ENCODE measurements at regions not wholly inside any gene's neighbourhood (a gene's known extent, or its start where the extent isn't known, plus 50 kb on each side); places are given as distances from the start of the nearest gene placed in this dataset.

GRCh38 chr13:21938168-21938567, 267.3 kb downstream of the FGF9 start:
- no peak overlapping the region for H2BK5ac ChIP-seq (ENCODE audit: low read depth, low read length)
- no peak overlapping the region for H3K4me2 ChIP-seq (ENCODE audit: insufficient read depth in 1 of 2, low read depth in 2 of 2, low read length in 2 of 2)
- no peak overlapping the region for H2BK15ac ChIP-seq (ENCODE audit: low read length)
- no peak overlapping the region for H3K4me3 ChIP-seq (ENCODE audit: extremely low read depth in 1 of 4, insufficient read depth in 2 of 4, low read depth in 3 of 4, low read length in 4 of 4)
- H2BK12ac ChIP-seq (ENCODE audit: low read depth, low read length), result no peak overlapping the region
- H3K56ac ChIP-seq (replicated peaks; ENCODE audit: insufficient read length, low read depth, low read length), result no peak overlapping the region
- FAIRE-seq (no peak), DNase-seq (ENCODE audit: low read depth in 1 of 2, low spot score in 2 of 2) (no peak)
- H3K79me2 ChIP-seq (ENCODE audit: control insufficient read depth in 1 of 2, insufficient read depth in 2 of 2, low read length in 2 of 2), result no peaks in the 10 kb centered on the region
- H3K9ac ChIP-seq (replicated peaks in 1 of 4; ENCODE audit: extremely low read depth in 1 of 4, low read depth in 3 of 4, low read length in 3 of 4), result no peak overlapping the region
- H3K27ac ChIP-seq (ENCODE audit: low read depth, low read length), result no peak overlapping the region
- no peaks in the 10 kb centered on the region for H3K36me3 ChIP-seq (ENCODE audit: control insufficient read depth in 2 of 4, insufficient read depth in 4 of 4, low read length in 3 of 4)
- CTCF ChIA-PET (ENCODE audit: partially characterized antibody), result no interaction called here
- POLR2A ChIA-PET (ENCODE audit: partially characterized antibody), result interaction anchor here (0.7 to 1.7 kb wide), 3 partner anchors 13 to 186 kb away, joined by 3 read pairs; no protein-coding TSS in a partner anchor
- no peaks in the 10 kb centered on the region for H3K79me1 ChIP-seq (ENCODE audit: low read depth, low read length)
- H3K14ac ChIP-seq (ENCODE audit: insufficient read length), result no peak overlapping the region
- H2BK120ac ChIP-seq (replicated peaks; ENCODE audit: low read depth, low read length), result no peak overlapping the region
- H3K4me1 ChIP-seq (replicated peaks in 1 of 4; ENCODE audit: control insufficient read depth in 3 of 4, insufficient read depth in 4 of 4, low read length in 3 of 4), result no peaks in the 10 kb centered on the region
- peak overlapping the region; percentile 53; the same call in 1 of the 2 replicates for H2AFZ ChIP-seq (ENCODE audit: low read length)
- H3K23me2 ChIP-seq (ENCODE audit: low read depth, low read length), result peaks cover 8% of the 10 kb centered on the region; the same call in 1 of the 2 replicates
- H3K18ac ChIP-seq (ENCODE audit: extremely low read depth, low read length), result no peak overlapping the region
- H3K23ac ChIP-seq (ENCODE audit: insufficient read length), result no peak overlapping the region
- H4K5ac ChIP-seq (ENCODE audit: insufficient read length, low read depth, low read length), result no peak overlapping the region
- H4K91ac ChIP-seq (replicated peaks; ENCODE audit: insufficient read length, low read length), result no peak overlapping the region
- no peak overlapping the region for H2AK5ac ChIP-seq (ENCODE audit: low read depth, low read length)
- no peak overlapping the region for H4K8ac ChIP-seq (ENCODE audit: extremely low read depth, insufficient read depth, low read length)
- no peak overlapping the region for H3K4ac ChIP-seq (replicated peaks; ENCODE audit: insufficient read length, low read depth, low read length)
- no peaks in the 10 kb centered on the region for H4K20me1 ChIP-seq (replicated peaks in 1 of 2; ENCODE audit: control insufficient read depth in 1 of 2, insufficient read depth in 2 of 2, low read length in 2 of 2)
- no peak overlapping the region for H2BK20ac ChIP-seq (ENCODE audit: low read length)
- no peaks in the 10 kb centered on the region for H3K27me3 ChIP-seq (replicated peaks in 1 of 4; ENCODE audit: control insufficient read depth in 3 of 4, extremely low read depth in 1 of 4, insufficient read depth in 3 of 4, low read length in 3 of 4)
- H3K9me3 ChIP-seq (ENCODE audit: insufficient read depth in 2 of 2, low read depth in 1 of 2, low read length in 1 of 2), result peaks cover 2 to 7% of the 10 kb centered on the region in 2 experiments; a peak in 2 of 4 replicates
- WGBS, 2 experiments (ENCODE audit: extremely low coverage in 1 of 2, insufficient coverage in 1 of 2, insufficient read length in 1 of 2, insufficient replicate concordance in 2 of 2, low coverage in 1 of 2, low lambda C conversion rate in 2 of 2, missing lambda C conversion rate in 1 of 2), result 81% methylated on average over 6 of the region's 6 CpGs; no CpG with 5 or more reads in 1 of the 2 experiments
- TF ChIP-seq RXRA (IDR thresholded peaks at IDR 0.05; ENCODE audit: insufficient read depth, low read depth, low read length) (no peak), TEAD4 (IDR thresholded peaks at IDR 0.05; ENCODE audit: low read depth, low read length) (no peak), TCF12 (IDR thresholded peaks at IDR 0.05; ENCODE audit: low read depth, low read length) (no peak), YY1 (IDR thresholded peaks at IDR 0.05; ENCODE audit: low read depth, low read length) (no peak), SRF (IDR thresholded peaks at IDR 0.05; ENCODE audit: low read depth, low read length) (no peak), CEBPB (IDR thresholded peaks at IDR 0.05; ENCODE audit: low read depth, low read length) (no peak), GTF2F1 (IDR thresholded peaks at IDR 0.05; ENCODE audit: borderline replicate concordance, low read depth, low read length) (no peak), CBX8 (IDR thresholded peaks at IDR 0.05; ENCODE audit: borderline replicate concordance, low read depth, low read length) (no peak), EP300 (IDR thresholded peaks at IDR 0.05; ENCODE audit: borderline replicate concordance in 1 of 2, low read depth in 2 of 2, low read length in 2 of 2) (no peak), CHD2 (IDR thresholded peaks at IDR 0.05; ENCODE audit: low read length) (no peak), FOSL1 (IDR thresholded peaks at IDR 0.05; ENCODE audit: insufficient read depth, low read depth, low read length) (no peak), RBBP5 (IDR thresholded peaks at IDR 0.05; ENCODE audit: borderline replicate concordance, low read depth, low read length) (no peak), BCL11A (IDR thresholded peaks at IDR 0.05; ENCODE audit: low read depth in 2 of 2, low read length in 2 of 2) (no peak), JUN (IDR thresholded peaks at IDR 0.05; ENCODE audit: low read depth, low read length) (no peak)
- TF ChIP-seq, protein P1, sequence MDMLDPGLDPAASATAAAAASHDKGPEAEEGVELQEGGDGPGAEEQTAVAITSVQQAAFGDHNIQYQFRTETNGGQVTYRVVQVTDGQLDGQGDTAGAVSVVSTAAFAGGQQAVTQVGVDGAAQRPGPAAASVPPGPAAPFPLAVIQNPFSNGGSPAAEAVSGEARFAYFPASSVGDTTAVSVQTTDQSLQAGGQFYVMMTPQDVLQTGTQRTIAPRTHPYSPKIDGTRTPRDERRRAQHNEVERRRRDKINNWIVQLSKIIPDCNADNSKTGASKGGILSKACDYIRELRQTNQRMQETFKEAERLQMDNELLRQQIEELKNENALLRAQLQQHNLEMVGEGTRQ (IDR thresholded peaks at IDR 0.05; ENCODE audit: low read length), result no peak
